ENCODE measurements at regions not wholly inside any gene's neighbourhood (a gene's known extent, or its start where the extent isn't known, plus 50 kb on each side); places are given as distances from the start of the nearest gene placed in this dataset.
A peak's percentile ranks its signal among the peaks of the same experiment; 100 is the strongest.

GRCh38 chr5:96058084-96058483 is 96.4 kb upstream of the ELL2 start:
- no peak for DNase-seq

GRCh38 chr5:96054311-96055030 is 92.8 kb upstream of the ELL2 start:
- DNase-seq, result peak; percentile 68

- no peak for DNase-seq
These were observed 91.5 kb upstream of the ELL2 start for GRCh38 chr5:96053063-96053735.

GRCh38 chr5:96052374-96052773 is 90.7 kb upstream of the ELL2 start:
- DNase-seq, result no peak

GRCh38 chr5:96051401-96051830 is 89.8 kb upstream of the ELL2 start:
- no peak for DNase-seq

GRCh38 chr5:96050273-96050880 is 88.7 kb upstream of the ELL2 start:
- no peak for DNase-seq

GRCh38 chr5:96049398-96050272 is 88.0 kb upstream of the ELL2 start:
- no peak for DNase-seq

GRCh38 chr5:96048763-96049162 is 87.1 kb upstream of the ELL2 start:
- no peak for DNase-seq

- no peak for DNase-seq
These were observed 84.2 kb upstream of the ELL2 start for GRCh38 chr5:96045888-96046287.

- DNase-seq, result peak; percentile 35
These were observed 81.8 kb upstream of the ELL2 start for GRCh38 chr5:96043446-96043845.

- DNase-seq, result no peak
These were observed 75.5 kb upstream of the ELL2 start for GRCh38 chr5:96037128-96037527.

GRCh38 chr5:96036301-96036700 is 74.7 kb upstream of the ELL2 start:
- DNase-seq, result no peak

- no peak for DNase-seq
These were observed 74.1 kb upstream of the ELL2 start for GRCh38 chr5:96035796-96036195.

- DNase-seq, result no peak
These were observed 71.5 kb upstream of the ELL2 start for GRCh38 chr5:96033116-96033515.

GRCh38 chr5:96031811-96032261 is 70.2 kb upstream of the ELL2 start:
- no peak for DNase-seq

GRCh38 chr5:96031180-96031579 is 69.5 kb upstream of the ELL2 start:
- no peak for DNase-seq

GRCh38 chr5:96026406-96027041 is 64.9 kb upstream of the ELL2 start:
- no peak for DNase-seq

- DNase-seq, result no peak
These were observed 63.2 kb upstream of the ELL2 start for GRCh38 chr5:96024683-96025475.

GRCh38 chr5:96023518-96023917 is 61.9 kb upstream of the ELL2 start:
- DNase-seq, result no peak

GRCh38 chr5:96022971-96023370 is 61.3 kb upstream of the ELL2 start:
- DNase-seq, result no peak

- no peak for DNase-seq
These were observed 56.3 kb upstream of the ELL2 start for GRCh38 chr5:96017951-96018350.

GRCh38 chr5:96016216-96016615 is 54.6 kb upstream of the ELL2 start:
- DNase-seq, result no peak

Data from inflammatory macrophage treated with lipopolysaccharide for 4 hours (primary cell).